H9 (cell line): ENCODE measurements at regions not wholly inside any gene's neighbourhood (a gene's known extent, or its start where the extent isn't known, plus 50 kb on each side); places are given as distances from the start of the nearest gene placed in this dataset.

Experiments used
- DNase-seq: peaks from one replicate; pipeline ENCODE4 v3.0.0-alpha.2; 2017
- H2AFZ ChIP-seq: one replicate; pipeline ENCODE4 v1.6.1; 2013; ENCODE audit warnings: mild to moderate bottlenecking, low read length, control low read depth, moderate library complexity
- H2AK5ac ChIP-seq: 2 replicates; pipeline ENCODE4 v1.6.1; 2013; ENCODE audit warnings: low read length, control low read depth, mixed read lengths; ENCODE audit not compliant: insufficient read length
- H2BK120ac ChIP-seq: one replicate; pipeline ENCODE4 v1.6.1; 2013; ENCODE audit warnings: low read depth, mild to moderate bottlenecking, low read length, control low read depth, inconsistent platforms; ENCODE audit not compliant: poor library complexity, severe bottlenecking
- H2BK12ac ChIP-seq: 2 replicates; pipeline ENCODE4 v1.6.1; 2013; ENCODE audit warnings: low read length, control low read depth, mixed read lengths, low read depth; ENCODE audit not compliant: insufficient read length
- H2BK15ac ChIP-seq: 2 replicates; pipeline ENCODE4 v1.6.1; 2013; ENCODE audit warnings: low read depth, low read length, control low read depth
- H2BK20ac ChIP-seq: one replicate; pipeline ENCODE4 v1.6.1; 2013; ENCODE audit warnings: low read depth, mild to moderate bottlenecking, low read length, control low read depth, inconsistent platforms; ENCODE audit not compliant: poor library complexity, severe bottlenecking
- H2BK5ac ChIP-seq: 2 replicates; pipeline ENCODE4 v1.6.1; 2013; ENCODE audit warnings: low read length, control low read depth, mixed read lengths; ENCODE audit not compliant: insufficient read length
- H3K14ac ChIP-seq: 2 replicates; pipeline ENCODE4 v1.6.1; 2013; ENCODE audit warnings: low read length, control low read depth; ENCODE audit not compliant: insufficient read depth
- H3K18ac ChIP-seq: 2 replicates; pipeline ENCODE4 v1.6.1; 2013; ENCODE audit warnings: low read depth, mild to moderate bottlenecking, mixed read lengths, low read length, control low read depth; ENCODE audit not compliant: insufficient read length
- H3K23ac ChIP-seq: 2 replicates; pipeline ENCODE4 v1.6.1; 2013; ENCODE audit warnings: low read length, control low read depth, mixed read lengths, low read depth; ENCODE audit not compliant: insufficient read length
- H3K23me2 ChIP-seq: 2 replicates; pipeline ENCODE4 v1.6.1; 2013; ENCODE audit warnings: low read depth, mild to moderate bottlenecking, mixed read lengths, low read length, control low read depth; ENCODE audit not compliant: insufficient read length, poor library complexity, severe bottlenecking
- H3K27ac ChIP-seq: 2 replicates; pipeline ENCODE4 v1.5.1; 2013; ENCODE audit warnings: low read length, control low read depth, mixed read lengths, low read depth; ENCODE audit not compliant: insufficient read length
- H3K27me3 ChIP-seq: 2 replicates; pipeline ENCODE4 v1.6.1; 2013; ENCODE audit warnings: low read length, control low read depth, inconsistent platforms; ENCODE audit not compliant: insufficient read depth
- H3K4ac ChIP-seq: 2 replicates; pipeline ENCODE4 v1.6.1; 2013; ENCODE audit warnings: low read depth, mild to moderate bottlenecking, control low read depth, inconsistent platforms, low read length, moderate library complexity
- H3K4me1 ChIP-seq: 2 replicates; pipeline ENCODE4 v1.6.1; 2013; ENCODE audit warnings: low read length, control low read depth, inconsistent platforms; ENCODE audit not compliant: insufficient read depth
- H3K4me2 ChIP-seq: 2 replicates; pipeline ENCODE4 v1.6.1; 2013; ENCODE audit warnings: low read length, control low read depth, mixed read lengths; ENCODE audit not compliant: insufficient read length, insufficient read depth
- H3K56ac ChIP-seq: 2 replicates; pipeline ENCODE4 v1.6.1; 2013; ENCODE audit warnings: low read depth, mild to moderate bottlenecking, mixed read lengths, low read length, control low read depth; ENCODE audit not compliant: insufficient read length
- H3K79me1 ChIP-seq: 2 replicates; pipeline ENCODE4 v1.6.1; 2013; ENCODE audit warnings: low read depth, mild to moderate bottlenecking, moderate library complexity, low read length, control low read depth, inconsistent platforms; ENCODE audit not compliant: insufficient read depth, poor library complexity, severe bottlenecking
- H3K79me2 ChIP-seq: 2 replicates; pipeline ENCODE4 v1.6.1; 2013; ENCODE audit warnings: low read length, control low read depth, inconsistent platforms; ENCODE audit not compliant: insufficient read depth
- H3K9ac ChIP-seq: 2 replicates; pipeline ENCODE4 v1.6.1; 2013; ENCODE audit warnings: low read length, control low read depth, mixed read lengths; ENCODE audit not compliant: insufficient read length; ENCODE audit errors: extremely low read depth
- H3K9me3 ChIP-seq: one replicate; pipeline ENCODE4 v1.6.1; 2013; ENCODE audit warnings: low read depth, low read length, inconsistent platforms; ENCODE audit not compliant: control insufficient read depth
- H3T11ph ChIP-seq: one replicate; pipeline ENCODE4 v1.6.1; 2013; ENCODE audit warnings: mild to moderate bottlenecking, low read length, control low read depth, inconsistent platforms
- H4K20me1 ChIP-seq: one replicate; pipeline ENCODE4 v1.6.1; 2013; ENCODE audit not compliant: control insufficient read depth, insufficient read length, insufficient read depth
- H4K5ac ChIP-seq: 2 replicates; pipeline ENCODE4 v1.6.1; 2013; ENCODE audit warnings: low read depth, mild to moderate bottlenecking, mixed read lengths, low read length, control low read depth; ENCODE audit not compliant: insufficient read length
- H4K8ac ChIP-seq: replicated peaks from 2 replicates; pipeline ENCODE4 v1.6.1; 2013; ENCODE audit warnings: low read length, control low read depth, mixed read lengths, low read depth; ENCODE audit not compliant: insufficient read length
- H4K91ac ChIP-seq: 2 replicates; pipeline ENCODE4 v1.6.1; 2013; ENCODE audit warnings: low read depth, mild to moderate bottlenecking, moderate library complexity, mixed read lengths, low read length, control low read depth; ENCODE audit not compliant: insufficient read length
- H3K27ac Mint-ChIP-seq, 3 experiments: 2 replicates in 2 of 3; 3 replicates in 1 of 3; pipeline ENCODE4 v1.8.0; 2020 to 2021; ENCODE audit warnings: mixed read lengths in 3 of 3, mild to moderate bottlenecking in 1 of 3, moderate library complexity in 1 of 3
- H3K27me3 Mint-ChIP-seq: 2 replicates; pipeline ENCODE4 v1.8.0; 2021; ENCODE audit warnings: low read depth, mild to moderate bottlenecking, moderate library complexity, mixed read lengths
- H3K36me3 Mint-ChIP-seq, 3 experiments: 2 replicates in 2 of 3; 3 replicates in 1 of 3; pipeline ENCODE4 v1.8.0; 2020 to 2021; ENCODE audit warnings: low read depth in 3 of 3, mixed read lengths in 3 of 3; ENCODE audit not compliant: insufficient read depth in 1 of 3
- H3K4me1 Mint-ChIP-seq, 2 experiments: 2 replicates each; pipeline ENCODE4 v1.8.0; 2020; ENCODE audit warnings: mixed read lengths in 2 of 2
- H3K4me3 Mint-ChIP-seq, 2 experiments: 2 replicates in 1 of 2; 3 replicates in 1 of 2; pipeline ENCODE4 v1.8.0; 2020 to 2021; ENCODE audit warnings: mild to moderate bottlenecking in 2 of 2, mixed read lengths in 2 of 2, moderate library complexity in 1 of 2
- H3K9me3 Mint-ChIP-seq, 2 experiments: 2 replicates in 1 of 2; 3 replicates in 1 of 2; pipeline ENCODE4 v1.8.0; 2020; ENCODE audit warnings: mild to moderate bottlenecking in 2 of 2, mixed read lengths in 2 of 2, moderate library complexity in 1 of 2
- WGBS: extraction: QIAGEN DNeasy Blood & Tissue Kit; methylation state at CpG from one replicate; pipeline ENCODE4 v1.1.7; 2013; ENCODE audit warnings: missing lambda C conversion rate, low lambda C conversion rate, mixed read lengths; ENCODE audit not compliant: insufficient read length; ENCODE audit errors: extremely low coverage; 5-methylcytosine and 5-hydroxymethylcytosine counted together
- TF ChIP-seq, protein P1 (sequence below): fragments of 200-600 bp; sonication (generic); conservative IDR thresholded peaks from 3 replicates; pipeline ENCODE4 v1.8.0; 2021; ENCODE audit warnings: antibody characterized with exemption, mild to moderate bottlenecking

DNA sequence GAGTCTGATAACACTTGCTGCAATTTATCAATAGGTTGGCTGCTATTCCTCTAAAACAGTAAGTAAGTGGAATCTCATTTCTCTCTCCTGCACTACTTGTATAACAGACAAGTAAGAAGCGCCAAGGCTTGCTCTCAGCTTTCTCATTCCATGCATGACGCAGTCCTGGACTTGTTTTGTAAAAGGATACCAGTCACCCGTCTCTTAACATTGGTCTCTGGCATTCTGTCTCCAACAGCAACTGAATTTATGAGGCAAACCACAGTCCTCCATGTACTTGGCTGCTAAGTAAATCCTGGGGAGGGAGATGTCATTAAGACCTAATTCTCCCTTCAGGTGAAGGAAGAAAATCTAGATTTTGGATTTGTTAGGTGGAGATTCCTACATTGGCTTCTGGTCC lies 115.4 kb downstream of the OPN5 start:
- H3K4me1 ChIP-seq, result no peaks in the 10 kb centered on the region
- no peak overlapping the region for H3K23ac ChIP-seq
- no peak overlapping the region for H3K18ac ChIP-seq
- no peak overlapping the region for H4K8ac ChIP-seq
- no peaks in the 10 kb centered on the region for H3K23me2 ChIP-seq
- H2BK5ac ChIP-seq, result no peak overlapping the region
- H3K4me2 ChIP-seq, result no peak overlapping the region
- no peaks in the 10 kb centered on the region for H3K79me2 ChIP-seq
- H3K14ac ChIP-seq, result no peak overlapping the region
- TF ChIP-seq, protein P1, sequence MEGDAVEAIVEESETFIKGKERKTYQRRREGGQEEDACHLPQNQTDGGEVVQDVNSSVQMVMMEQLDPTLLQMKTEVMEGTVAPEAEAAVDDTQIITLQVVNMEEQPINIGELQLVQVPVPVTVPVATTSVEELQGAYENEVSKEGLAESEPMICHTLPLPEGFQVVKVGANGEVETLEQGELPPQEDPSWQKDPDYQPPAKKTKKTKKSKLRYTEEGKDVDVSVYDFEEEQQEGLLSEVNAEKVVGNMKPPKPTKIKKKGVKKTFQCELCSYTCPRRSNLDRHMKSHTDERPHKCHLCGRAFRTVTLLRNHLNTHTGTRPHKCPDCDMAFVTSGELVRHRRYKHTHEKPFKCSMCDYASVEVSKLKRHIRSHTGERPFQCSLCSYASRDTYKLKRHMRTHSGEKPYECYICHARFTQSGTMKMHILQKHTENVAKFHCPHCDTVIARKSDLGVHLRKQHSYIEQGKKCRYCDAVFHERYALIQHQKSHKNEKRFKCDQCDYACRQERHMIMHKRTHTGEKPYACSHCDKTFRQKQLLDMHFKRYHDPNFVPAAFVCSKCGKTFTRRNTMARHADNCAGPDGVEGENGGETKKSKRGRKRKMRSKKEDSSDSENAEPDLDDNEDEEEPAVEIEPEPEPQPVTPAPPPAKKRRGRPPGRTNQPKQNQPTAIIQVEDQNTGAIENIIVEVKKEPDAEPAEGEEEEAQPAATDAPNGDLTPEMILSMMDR, result no peak
- Mint-ChIP-seq H3K27me3 (no peaks in the 10 kb centered on the region), H3K36me3 (no peaks in the 10 kb centered on the region), H3K9me3 (no peaks in the 10 kb centered on the region; a peak in 1 of 5 replicates), H3K27ac (no peak overlapping the region), H3K4me1 (no peaks in the 10 kb centered on the region), H3K4me3 (no peak overlapping the region)
- H3K9ac ChIP-seq, result no peak overlapping the region
- H4K5ac ChIP-seq, result no peak overlapping the region
- no peak overlapping the region for H2BK120ac ChIP-seq
- H3K9me3 ChIP-seq, result no peaks in the 10 kb centered on the region
- H2BK15ac ChIP-seq, result no peak overlapping the region
- H2AFZ ChIP-seq, result no peak overlapping the region
- no peak overlapping the region for H2AK5ac ChIP-seq
- H3K4ac ChIP-seq, result no peak overlapping the region
- H4K91ac ChIP-seq, result no peak overlapping the region
- H3K56ac ChIP-seq, result no peak overlapping the region
- no peaks in the 10 kb centered on the region for H3K27me3 ChIP-seq
- no peaks in the 10 kb centered on the region for H4K20me1 ChIP-seq
- WGBS, result no CpG with 5 or more reads among the region's 3 CpGs
- no peak overlapping the region for H2BK12ac ChIP-seq
- H3T11ph ChIP-seq, result no peak overlapping the region
- H2BK20ac ChIP-seq, result no peak overlapping the region
- no peak overlapping the region for H3K27ac ChIP-seq
- DNase-seq, result no peak
- H3K79me1 ChIP-seq, result no peaks in the 10 kb centered on the region
